ENCODE measurements at regions not wholly inside any gene's neighbourhood (a gene's known extent, or its start where the extent isn't known, plus 50 kb on each side); places are given as distances from the start of the nearest gene placed in this dataset.
"Not testable (repeated sequence)": the region's sequence is repeated elsewhere in the genome, so short reads cannot be mapped to it uniquely, and the experiment has no call there.

- Histone ChIP-seq H3K79me2 (ENCODE audit: low read length) (no peaks in the 10 kb centered on the region), H2AFZ (ENCODE audit: low read depth, low read length) (no peak overlapping the region), H3K27ac (ENCODE audit: low read length) (no peak overlapping the region), H3K27me3 (ENCODE audit: low read depth, low read length) (no peaks in the 10 kb centered on the region), H3K4me2 (ENCODE audit: low read length) (no peak overlapping the region), H3K4me3 (ENCODE audit: low read length) (no peak overlapping the region), H4K20me1 (ENCODE audit: insufficient read depth, low read length) (no peaks in the 10 kb centered on the region), H3K9ac (ENCODE audit: low read length) (no peak overlapping the region), H3K9me3 (ENCODE audit: insufficient read depth, low read length) (no peaks in the 10 kb centered on the region), H3K36me3 (replicated peaks; ENCODE audit: low read depth, low read length) (no peaks in the 10 kb centered on the region), H3K4me1 (ENCODE audit: low read length) (no peaks in the 10 kb centered on the region)
- TF ChIP-seq CTCF (IDR thresholded peaks at IDR 0.05; ENCODE audit: low read depth, low read length) (no peak), EZH2phosphoT487 (IDR thresholded peaks at IDR 0.05; ENCODE audit: low read depth) (no peak)
These were observed 269.8 kb upstream of the POU1F1 start for GRCh38 chr3:87546216-87546615.

GRCh38 chr3:87543408-87543807 is 267.0 kb upstream of the POU1F1 start:
- not testable (repeated sequence) for H3K4me1 ChIP-seq (ENCODE audit: low read length); H3K9me3 ChIP-seq (ENCODE audit: insufficient read depth, low read length); H3K27ac ChIP-seq (ENCODE audit: low read length); H3K4me3 ChIP-seq (ENCODE audit: low read length); H2AFZ ChIP-seq (ENCODE audit: low read depth, low read length); H3K4me2 ChIP-seq (ENCODE audit: low read length); H4K20me1 ChIP-seq (ENCODE audit: insufficient read depth, low read length); H3K36me3 ChIP-seq (replicated peaks; ENCODE audit: low read depth, low read length); H3K9ac ChIP-seq (ENCODE audit: low read length); H3K79me2 ChIP-seq (ENCODE audit: low read length); H3K27me3 ChIP-seq (ENCODE audit: low read depth, low read length)

GRCh38 chr3:87541723-87542122 is 265.3 kb upstream of the POU1F1 start:
- no peak overlapping the region for H3K27ac ChIP-seq (ENCODE audit: low read length)
- H3K4me3 ChIP-seq (ENCODE audit: low read length): no peak overlapping the region
- H2AFZ ChIP-seq (ENCODE audit: low read depth, low read length): no peak overlapping the region
- no peak overlapping the region for H3K4me2 ChIP-seq (ENCODE audit: low read length)
- no peak overlapping the region for H3K9ac ChIP-seq (ENCODE audit: low read length)
- no peaks in the 10 kb centered on the region for H3K27me3 ChIP-seq (ENCODE audit: low read depth, low read length)
- H4K20me1 ChIP-seq (ENCODE audit: insufficient read depth, low read length): no peaks in the 10 kb centered on the region
- H3K36me3 ChIP-seq (replicated peaks; ENCODE audit: low read depth, low read length): no peaks in the 10 kb centered on the region
- no peaks in the 10 kb centered on the region for H3K9me3 ChIP-seq (ENCODE audit: insufficient read depth, low read length)
- H3K4me1 ChIP-seq (ENCODE audit: low read length): no peaks in the 10 kb centered on the region
- TF ChIP-seq EZH2phosphoT487 (IDR thresholded peaks at IDR 0.05; ENCODE audit: low read depth) (no peak), CTCF (IDR thresholded peaks at IDR 0.05; ENCODE audit: low read depth, low read length) (no peak)
- H3K79me2 ChIP-seq (ENCODE audit: low read length): no peaks in the 10 kb centered on the region

GRCh38 chr3:87538722-87539121 is 262.3 kb upstream of the POU1F1 start:
- not testable (repeated sequence) for H3K9ac ChIP-seq (ENCODE audit: low read length); H4K20me1 ChIP-seq (ENCODE audit: insufficient read depth, low read length); H3K4me3 ChIP-seq (ENCODE audit: low read length); H3K27ac ChIP-seq (ENCODE audit: low read length); H3K27me3 ChIP-seq (ENCODE audit: low read depth, low read length); H3K36me3 ChIP-seq (replicated peaks; ENCODE audit: low read depth, low read length); H3K4me1 ChIP-seq (ENCODE audit: low read length); H2AFZ ChIP-seq (ENCODE audit: low read depth, low read length); H3K4me2 ChIP-seq (ENCODE audit: low read length); H3K9me3 ChIP-seq (ENCODE audit: insufficient read depth, low read length); H3K79me2 ChIP-seq (ENCODE audit: low read length)

GRCh38 chr3:87509401-87509800 is 233.0 kb upstream of the POU1F1 start:
- Histone ChIP-seq H3K9me3 (ENCODE audit: insufficient read depth, low read length) (no peaks in the 10 kb centered on the region), H3K79me2 (ENCODE audit: low read length) (no peaks in the 10 kb centered on the region), H3K27ac (ENCODE audit: low read length) (no peak overlapping the region), H3K9ac (ENCODE audit: low read length) (no peak overlapping the region), H3K4me1 (ENCODE audit: low read length) (no peaks in the 10 kb centered on the region), H3K27me3 (ENCODE audit: low read depth, low read length) (no peaks in the 10 kb centered on the region), H4K20me1 (ENCODE audit: insufficient read depth, low read length) (no peaks in the 10 kb centered on the region), H3K4me3 (ENCODE audit: low read length) (no peak overlapping the region), H2AFZ (ENCODE audit: low read depth, low read length) (no peak overlapping the region), H3K4me2 (ENCODE audit: low read length) (no peak overlapping the region), H3K36me3 (replicated peaks; ENCODE audit: low read depth, low read length) (no peaks in the 10 kb centered on the region)
- TF ChIP-seq EZH2phosphoT487 (IDR thresholded peaks at IDR 0.05; ENCODE audit: low read depth) (no peak), CTCF (IDR thresholded peaks at IDR 0.05; ENCODE audit: low read depth, low read length) (no peak)

Data from OCI-LY3 (cell line).